ENCODE measurements at regions not wholly inside any gene's neighbourhood (a gene's known extent, or its start where the extent isn't known, plus 50 kb on each side); places are given as distances from the start of the nearest gene placed in this dataset.

DNA sequence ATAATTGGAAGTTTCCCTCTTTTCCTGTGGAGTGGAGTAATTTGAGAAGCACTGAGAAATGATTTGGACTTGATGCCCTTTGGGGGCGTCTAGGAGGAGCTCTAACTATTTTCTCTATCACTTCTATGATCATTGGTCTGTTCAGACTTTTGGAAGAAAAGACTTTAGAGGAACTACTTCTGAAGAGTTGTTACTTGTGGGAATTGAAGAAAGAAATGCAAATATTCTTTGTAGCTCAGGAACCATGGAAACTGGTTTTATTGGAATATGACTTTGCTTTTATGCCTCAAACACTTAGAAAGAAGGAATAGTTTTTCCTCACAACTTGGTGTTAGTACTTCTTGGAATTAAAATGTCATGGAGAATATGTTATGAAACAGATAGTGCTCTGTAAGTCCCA lies 122.0 kb upstream of the ALDH1A3 start:
- Histone ChIP-seq H3K27ac (ENCODE audit: low read depth in 1 of 2, low read length in 1 of 2) (no peak overlapping the region), H3K36me3 (ENCODE audit: control insufficient read depth in 2 of 2, insufficient read depth in 2 of 2, low read length in 1 of 2) (no peaks in the 10 kb centered on the region), H3K9me3 (ENCODE audit: control insufficient read depth in 2 of 2, insufficient read depth in 1 of 2, low read length in 1 of 2) (no peaks in the 10 kb centered on the region), H3K27me3 (ENCODE audit: control insufficient read depth in 2 of 2, insufficient read depth in 1 of 2, low read length in 1 of 2) (peaks cover 0 to 7% of the 10 kb centered on the region in 2 donors), H3K4me1 (ENCODE audit: control insufficient read depth in 2 of 2, insufficient read depth in 2 of 2, low read length in 2 of 2) (no peaks in the 10 kb centered on the region), H3K4me3 (ENCODE audit: low read length in 2 of 2) (no peak overlapping the region)
- DNase-seq (ENCODE audit: low read depth in 6 of 9, low spot score in 9 of 9) = no peak
- WGBS = 72% methylated on average over 1 of the region's 1 CpG

DNA sequence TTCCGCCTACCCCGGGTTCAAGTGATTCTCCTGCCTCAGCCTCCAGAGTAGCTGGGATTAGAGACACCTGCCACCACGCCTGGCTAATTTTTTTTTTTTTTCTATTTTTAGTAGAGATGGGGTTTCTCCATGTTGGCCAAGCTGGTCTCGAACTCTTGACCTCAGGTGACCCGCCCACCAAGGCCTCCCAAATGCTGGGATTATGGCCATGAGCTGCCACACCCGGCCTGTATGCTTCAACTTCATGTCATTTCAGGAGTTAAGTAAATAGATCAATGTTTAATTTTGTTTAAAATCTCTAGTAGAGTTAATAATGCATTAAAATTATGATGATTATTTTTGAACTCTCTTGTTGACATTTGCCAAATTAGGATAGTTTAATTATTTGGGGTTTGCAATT lies 121.1 kb upstream of the ALDH1A3 start:
- H3K4me3 ChIP-seq (ENCODE audit: low read length in 2 of 2) = no peak overlapping the region
- no peak overlapping the region for H3K27ac ChIP-seq (ENCODE audit: low read depth in 1 of 2, low read length in 1 of 2)
- H3K27me3 ChIP-seq (ENCODE audit: control insufficient read depth in 2 of 2, insufficient read depth in 1 of 2, low read length in 1 of 2) = peaks cover 0 to 7% of the 10 kb centered on the region in 2 donors
- H3K36me3 ChIP-seq (ENCODE audit: control insufficient read depth in 2 of 2, insufficient read depth in 2 of 2, low read length in 1 of 2) = no peaks in the 10 kb centered on the region
- 91% methylated on average over 6 of the region's 6 CpGs for WGBS
- no peaks in the 10 kb centered on the region for H3K9me3 ChIP-seq (ENCODE audit: control insufficient read depth in 2 of 2, insufficient read depth in 1 of 2, low read length in 1 of 2)
- H3K4me1 ChIP-seq (ENCODE audit: control insufficient read depth in 2 of 2, insufficient read depth in 2 of 2, low read length in 2 of 2) = no peaks in the 10 kb centered on the region
- DNase-seq (ENCODE audit: low read depth in 6 of 9, low spot score in 9 of 9) = no peak

DNA sequence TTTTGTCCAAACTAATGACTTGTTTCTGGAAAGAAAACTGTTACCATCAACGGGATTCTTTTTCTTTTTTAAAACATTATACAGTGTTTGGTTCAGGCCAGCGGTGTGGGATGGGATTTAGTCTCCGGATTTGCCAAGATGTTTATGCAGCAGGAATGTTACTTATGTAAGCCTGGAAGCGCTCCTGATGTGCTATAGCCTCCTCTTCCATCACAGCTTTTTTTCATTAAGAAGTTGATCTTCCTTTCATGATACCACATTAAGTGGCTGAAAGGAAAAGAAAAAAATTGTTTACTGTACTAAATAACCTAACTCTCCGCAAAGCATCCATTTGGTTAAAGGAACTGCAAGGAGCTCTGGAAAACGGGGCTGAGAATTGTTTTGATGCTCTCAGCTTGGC lies 120.5 kb upstream of the ALDH1A3 start:
- peaks cover 0 to 7% of the 10 kb centered on the region in 2 donors for H3K27me3 ChIP-seq (ENCODE audit: control insufficient read depth in 2 of 2, insufficient read depth in 1 of 2, low read length in 1 of 2)
- H3K27ac ChIP-seq (ENCODE audit: low read depth in 1 of 2, low read length in 1 of 2) = no peak overlapping the region
- no peaks in the 10 kb centered on the region for H3K9me3 ChIP-seq (ENCODE audit: control insufficient read depth in 2 of 2, insufficient read depth in 1 of 2, low read length in 1 of 2)
- H3K4me1 ChIP-seq (ENCODE audit: control insufficient read depth in 2 of 2, insufficient read depth in 2 of 2, low read length in 2 of 2) = no peaks in the 10 kb centered on the region
- no peak overlapping the region for H3K4me3 ChIP-seq (ENCODE audit: low read length in 2 of 2)
- no peaks in the 10 kb centered on the region for H3K36me3 ChIP-seq (ENCODE audit: control insufficient read depth in 2 of 2, insufficient read depth in 2 of 2, low read length in 1 of 2)
- DNase-seq (ENCODE audit: low read depth in 6 of 9, low spot score in 9 of 9) = no peak
- WGBS = 46% methylated on average over 6 of the region's 6 CpGs

DNA sequence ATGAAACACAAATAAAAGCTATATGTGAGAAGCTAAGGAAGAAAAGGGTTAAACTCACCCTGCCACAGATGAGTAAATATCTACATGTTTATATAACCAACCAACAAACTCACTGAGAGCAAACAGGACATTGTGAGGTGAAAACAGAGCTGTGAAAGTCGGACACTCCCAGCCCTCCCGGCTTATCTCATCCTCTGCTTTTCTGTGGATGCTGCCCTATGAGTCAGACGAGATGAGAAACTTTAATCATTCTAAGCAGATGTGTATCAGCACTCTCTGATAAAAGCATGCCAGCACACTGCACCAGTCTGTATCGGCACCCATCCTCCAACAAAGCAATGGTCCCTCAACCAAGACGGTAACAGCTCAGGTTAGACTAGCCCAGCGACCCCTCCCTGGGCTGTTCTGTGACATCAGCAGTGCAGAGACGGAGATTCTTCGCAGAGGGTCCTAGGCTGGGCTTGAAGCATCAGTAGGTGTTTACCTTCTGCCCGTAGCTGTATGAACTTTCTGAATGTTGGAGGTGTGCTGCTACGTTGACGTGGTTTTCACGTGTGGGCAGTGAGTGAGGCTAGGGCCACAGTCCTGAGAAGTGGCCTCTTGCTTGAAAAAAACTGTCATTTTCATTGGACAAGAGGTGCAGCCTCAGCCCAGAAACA lies 119.8 kb upstream of the ALDH1A3 start:
- H3K4me3 ChIP-seq (ENCODE audit: low read length in 2 of 2) = no peak overlapping the region
- no peak for DNase-seq (ENCODE audit: low read depth in 6 of 9, low spot score in 9 of 9)
- no peaks in the 10 kb centered on the region for H3K36me3 ChIP-seq (ENCODE audit: control insufficient read depth in 2 of 2, insufficient read depth in 2 of 2, low read length in 1 of 2)
- 51% methylated on average over 12 of the region's 12 CpGs for WGBS
- peaks cover 0 to 7% of the 10 kb centered on the region in 2 donors for H3K27me3 ChIP-seq (ENCODE audit: control insufficient read depth in 2 of 2, insufficient read depth in 1 of 2, low read length in 1 of 2)
- peak overlapping the region in 1 of 2 donors; percentile 11 for H3K27ac ChIP-seq (ENCODE audit: low read depth in 1 of 2, low read length in 1 of 2)
- no peaks in the 10 kb centered on the region for H3K4me1 ChIP-seq (ENCODE audit: control insufficient read depth in 2 of 2, insufficient read depth in 2 of 2, low read length in 2 of 2)
- no peaks in the 10 kb centered on the region for H3K9me3 ChIP-seq (ENCODE audit: control insufficient read depth in 2 of 2, insufficient read depth in 1 of 2, low read length in 1 of 2)

DNA sequence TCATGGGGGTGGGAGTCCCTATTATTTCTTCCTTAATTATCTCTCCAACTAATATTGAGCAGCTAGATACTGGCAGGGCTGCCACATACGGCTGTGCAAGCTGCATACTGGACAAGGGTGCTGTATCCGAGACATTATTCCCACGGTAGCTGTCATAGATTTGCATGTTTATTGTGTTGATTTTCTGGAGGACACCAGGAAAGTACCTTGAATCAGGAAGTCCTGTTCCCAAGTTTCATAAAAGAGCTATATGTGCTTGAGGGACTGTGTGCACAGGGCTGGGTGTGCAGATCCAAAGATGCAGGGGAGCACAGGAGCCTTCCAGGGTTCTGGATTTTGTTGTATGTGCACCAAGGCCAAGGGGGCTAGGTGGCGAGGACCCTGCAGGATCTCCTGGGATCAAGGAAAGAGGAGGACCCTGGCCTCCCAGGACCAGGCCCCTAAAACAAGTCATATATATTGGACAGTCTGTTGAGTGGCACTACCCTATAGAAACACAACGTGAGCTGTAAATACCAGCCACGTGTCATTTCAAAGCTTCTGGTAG lies 119.2 kb upstream of the ALDH1A3 start:
- H3K36me3 ChIP-seq (ENCODE audit: control insufficient read depth in 2 of 2, insufficient read depth in 2 of 2, low read length in 1 of 2) = no peaks in the 10 kb centered on the region
- 92% methylated on average over 6 of the region's 6 CpGs for WGBS
- H3K4me1 ChIP-seq (ENCODE audit: control insufficient read depth in 2 of 2, insufficient read depth in 2 of 2, low read length in 2 of 2) = no peaks in the 10 kb centered on the region
- H3K4me3 ChIP-seq (ENCODE audit: low read length in 2 of 2) = no peak overlapping the region
- DNase-seq (ENCODE audit: low read depth in 6 of 9, low spot score in 9 of 9) = no peak
- no peaks in the 10 kb centered on the region for H3K9me3 ChIP-seq (ENCODE audit: control insufficient read depth in 2 of 2, insufficient read depth in 1 of 2, low read length in 1 of 2)
- peaks cover 0 to 7% of the 10 kb centered on the region in 2 donors for H3K27me3 ChIP-seq (ENCODE audit: control insufficient read depth in 2 of 2, insufficient read depth in 1 of 2, low read length in 1 of 2)
- no peak overlapping the region for H3K27ac ChIP-seq (ENCODE audit: low read depth in 1 of 2, low read length in 1 of 2)

DNA sequence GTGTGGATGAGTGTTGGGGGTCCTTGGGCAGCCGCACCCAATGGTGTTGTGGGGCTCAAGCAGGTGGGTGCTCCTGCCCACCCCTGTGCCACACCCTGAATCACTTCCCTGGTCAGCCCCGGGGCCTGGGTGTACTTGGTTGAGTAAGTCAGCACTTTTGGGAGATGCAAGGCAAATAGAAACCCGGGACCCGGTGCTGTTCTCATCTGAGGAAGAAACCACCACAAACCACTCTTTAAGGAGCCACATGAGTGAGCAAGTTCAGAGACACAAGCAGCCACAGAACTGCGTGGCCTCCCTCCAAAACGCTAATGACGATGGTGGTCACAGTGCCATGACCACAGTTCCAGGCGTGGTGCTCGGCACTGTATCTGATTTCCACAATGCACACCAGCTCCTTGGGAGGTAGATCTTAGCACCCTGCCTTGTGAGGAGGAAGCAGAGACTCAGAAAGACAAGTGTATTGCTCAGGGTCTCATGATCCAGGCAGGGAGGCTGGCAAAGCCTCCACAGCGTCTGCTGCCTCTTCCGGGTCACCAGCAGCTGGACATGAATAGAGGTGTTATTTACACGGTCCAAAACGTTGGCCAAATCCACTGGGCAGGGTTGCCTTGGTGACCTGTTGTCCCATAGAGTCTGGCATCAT lies 118.2 kb upstream of the ALDH1A3 start:
- DNase-seq (ENCODE audit: low read depth in 6 of 9, low spot score in 9 of 9) = no peak
- Histone ChIP-seq H3K27me3 (ENCODE audit: control insufficient read depth in 2 of 2, insufficient read depth in 1 of 2, low read length in 1 of 2) (peaks cover 0 to 7% of the 10 kb centered on the region in 2 donors), H3K4me1 (ENCODE audit: control insufficient read depth in 2 of 2, insufficient read depth in 2 of 2, low read length in 2 of 2) (no peaks in the 10 kb centered on the region), H3K36me3 (ENCODE audit: control insufficient read depth in 2 of 2, insufficient read depth in 2 of 2, low read length in 1 of 2) (no peaks in the 10 kb centered on the region), H3K4me3 (ENCODE audit: low read length in 2 of 2) (no peak overlapping the region), H3K9me3 (ENCODE audit: control insufficient read depth in 2 of 2, insufficient read depth in 1 of 2, low read length in 1 of 2) (no peaks in the 10 kb centered on the region), H3K27ac (ENCODE audit: low read depth in 1 of 2, low read length in 1 of 2) (no peak overlapping the region)
- 87% methylated on average over 13 of the region's 13 CpGs for WGBS

DNA sequence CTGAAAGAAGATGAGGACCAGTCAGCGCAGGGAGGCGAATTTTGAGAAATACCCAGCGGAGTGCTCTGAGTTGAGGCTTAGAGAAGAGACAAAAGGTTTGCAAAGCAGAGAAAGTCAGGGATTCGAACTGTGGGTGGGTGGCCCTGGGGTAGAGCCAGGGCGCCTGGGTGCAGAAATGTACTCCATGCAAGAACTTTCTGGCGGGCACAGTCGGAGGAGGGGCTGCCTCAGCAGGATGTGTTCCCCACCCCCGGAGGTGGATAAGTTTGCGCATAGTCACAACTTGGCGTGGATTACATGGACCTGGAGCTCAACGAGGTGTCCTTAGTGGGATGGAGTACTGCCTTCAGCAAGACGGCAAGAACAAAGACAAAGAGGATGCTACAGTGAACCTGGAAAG lies 117.3 kb upstream of the ALDH1A3 start:
- WGBS = 79% methylated on average over 12 of the region's 12 CpGs
- Histone ChIP-seq H3K4me3 (ENCODE audit: low read length in 2 of 2) (no peak overlapping the region), H3K27ac (ENCODE audit: low read depth in 1 of 2, low read length in 1 of 2) (no peak overlapping the region), H3K36me3 (ENCODE audit: control insufficient read depth in 2 of 2, insufficient read depth in 2 of 2, low read length in 1 of 2) (no peaks in the 10 kb centered on the region), H3K9me3 (ENCODE audit: control insufficient read depth in 2 of 2, insufficient read depth in 1 of 2, low read length in 1 of 2) (no peaks in the 10 kb centered on the region), H3K4me1 (ENCODE audit: control insufficient read depth in 2 of 2, insufficient read depth in 2 of 2, low read length in 2 of 2) (no peaks in the 10 kb centered on the region), H3K27me3 (ENCODE audit: control insufficient read depth in 2 of 2, insufficient read depth in 1 of 2, low read length in 1 of 2) (peaks cover 0 to 7% of the 10 kb centered on the region in 2 donors)
- DNase-seq (ENCODE audit: low read depth in 6 of 9, low spot score in 9 of 9) = no peak

DNA sequence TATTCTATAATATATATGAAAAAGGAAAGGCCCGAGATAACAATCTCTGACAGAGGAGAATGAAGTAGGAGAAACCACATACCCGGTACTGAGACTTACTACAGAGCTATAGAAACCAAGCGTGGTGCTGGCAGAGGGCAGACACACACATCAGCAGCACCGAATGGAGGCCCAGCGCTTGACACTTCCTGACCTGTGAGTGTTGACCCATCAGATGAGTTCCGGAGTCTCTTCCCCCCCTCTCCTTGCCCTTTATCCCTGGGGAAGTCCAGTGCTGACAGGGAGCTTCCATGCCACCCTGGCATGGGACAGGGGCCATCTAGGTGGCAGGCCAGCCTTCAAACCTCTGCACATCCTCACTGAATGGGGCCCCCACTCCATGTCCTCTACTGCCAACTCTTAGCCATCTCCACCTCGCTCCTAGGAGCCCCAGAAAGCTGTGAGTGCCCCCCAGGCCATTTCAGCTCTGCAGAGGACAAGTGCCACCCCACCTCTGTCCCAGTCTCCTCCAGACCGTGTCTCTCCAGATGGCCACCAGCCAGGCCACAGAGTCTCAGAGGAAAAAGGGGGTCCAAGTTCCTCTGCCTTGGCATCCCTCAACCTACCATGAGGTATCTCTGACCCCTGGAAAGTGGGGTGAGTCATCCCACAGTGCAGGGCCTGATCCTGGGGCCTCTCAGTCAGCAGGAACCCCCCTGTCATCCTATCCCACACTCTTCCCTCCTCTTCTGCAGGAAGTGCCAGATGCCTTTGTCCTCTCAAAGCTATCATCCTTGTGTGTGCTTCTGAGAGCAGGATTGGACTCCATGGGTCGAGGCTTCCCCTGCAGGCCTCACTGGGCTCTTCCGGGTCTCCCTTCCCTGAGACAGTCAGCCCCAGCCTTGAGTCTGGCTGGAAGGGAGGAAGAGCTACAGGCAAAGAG lies 116.5 kb upstream of the ALDH1A3 start:
- Histone ChIP-seq H3K36me3 (ENCODE audit: control insufficient read depth in 2 of 2, insufficient read depth in 2 of 2, low read length in 1 of 2) (no peaks in the 10 kb centered on the region), H3K27ac (ENCODE audit: low read depth in 1 of 2, low read length in 1 of 2) (no peak overlapping the region), H3K9me3 (ENCODE audit: control insufficient read depth in 2 of 2, insufficient read depth in 1 of 2, low read length in 1 of 2) (no peaks in the 10 kb centered on the region), H3K4me1 (ENCODE audit: control insufficient read depth in 2 of 2, insufficient read depth in 2 of 2, low read length in 2 of 2) (no peaks in the 10 kb centered on the region), H3K27me3 (ENCODE audit: control insufficient read depth in 2 of 2, insufficient read depth in 1 of 2, low read length in 1 of 2) (peaks cover 0 to 7% of the 10 kb centered on the region in 2 donors), H3K4me3 (ENCODE audit: low read length in 2 of 2) (no peak overlapping the region)
- WGBS = 73% methylated on average over 10 of the region's 10 CpGs
- no peak for DNase-seq (ENCODE audit: low read depth in 6 of 9, low spot score in 9 of 9)

All from thymus (tissue), 11 donors.